DOHH2 (cell line): ENCODE measurements at regions not wholly inside any gene's neighbourhood (a gene's known extent, or its start where the extent isn't known, plus 50 kb on each side); places are given as distances from the start of the nearest gene placed in this dataset.

Experiments used
- H3F3A ChIP-seq: fragments of 200-600 bp; sonication (generic), shearing (Covaris generic); 2 replicates; pipeline ENCODE4 v1.6.0; 2016; ENCODE audit warnings: antibody characterized with exemption, mild to moderate bottlenecking; ENCODE audit not compliant: control insufficient read depth, insufficient read depth
- H3K27ac ChIP-seq: fragments of 200-600 bp; sonication (generic); 2 replicates; pipeline ENCODE4 v1.5.1; 2014; ENCODE audit warnings: low read depth, mild to moderate bottlenecking, low read length, moderate library complexity
- H3K27me3 ChIP-seq: fragments of 200-600 bp; sonication (generic); 2 replicates; pipeline ENCODE4 v1.6.1; 2014; ENCODE audit warnings: mild to moderate bottlenecking, low read length, mixed read lengths; ENCODE audit not compliant: control insufficient read depth
- H3K36me3 ChIP-seq: fragments of 200-600 bp; sonication (generic); 2 replicates; pipeline ENCODE4 v1.6.1; 2014; ENCODE audit warnings: mild to moderate bottlenecking, low read length, moderate library complexity, mixed read lengths; ENCODE audit not compliant: control insufficient read depth
- H3K4me1 ChIP-seq: fragments of 200-600 bp; sonication (generic); 2 replicates; pipeline ENCODE4 v1.6.1; 2014; ENCODE audit warnings: mild to moderate bottlenecking, low read length, mixed read lengths; ENCODE audit not compliant: control insufficient read depth
- H3K4me2 ChIP-seq: fragments of 200-600 bp; sonication (generic); 2 replicates; pipeline ENCODE4 v1.6.0; 2014; ENCODE audit warnings: mild to moderate bottlenecking, low read length, moderate library complexity
- H3K4me3 ChIP-seq: fragments of 200-600 bp; sonication (generic); 2 replicates; pipeline ENCODE4 v1.5.1; 2014; ENCODE audit warnings: mild to moderate bottlenecking, low read length, mixed read lengths
- H3K79me2 ChIP-seq: fragments of 200-600 bp; sonication (generic); 2 replicates; pipeline ENCODE4 v1.6.1; 2014; ENCODE audit warnings: mild to moderate bottlenecking, low read length, mixed read lengths; ENCODE audit not compliant: control insufficient read depth
- H3K9me2 ChIP-seq: fragments of 200-600 bp; sonication (generic); replicated peaks from 2 replicates; pipeline ENCODE4 v1.6.1; 2014; ENCODE audit warnings: mild to moderate bottlenecking, low read length, mixed read lengths; ENCODE audit not compliant: control insufficient read depth
- H3K9me3 ChIP-seq: fragments of 200-600 bp; sonication (generic); 2 replicates; pipeline ENCODE4 v1.6.1; 2014; ENCODE audit warnings: antibody characterized with exemption, low read length, mixed read lengths; ENCODE audit not compliant: control insufficient read depth, insufficient read depth
- H4K20me1 ChIP-seq: fragments of 200-600 bp; sonication (generic); 2 replicates; pipeline ENCODE4 v1.6.0; 2014; ENCODE audit warnings: low read depth, mild to moderate bottlenecking, antibody characterized with exemption, low read length, moderate library complexity; ENCODE audit not compliant: control insufficient read depth, insufficient read depth
- CTCF ChIP-seq: fragments of 200-600 bp; sonication (generic); IDR thresholded peaks from one replicate; pipeline ENCODE4 v1.5.1; 2014; ENCODE audit warnings: antibody characterized with exemption, mild to moderate bottlenecking, low read depth, low read length; ENCODE audit not compliant: poor library complexity, severe bottlenecking
- EZH2phosphoT487 ChIP-seq: fragments of 200-600 bp; sonication (generic); IDR thresholded peaks from 2 replicates; pipeline ENCODE4 v1.6.1; 2017; ENCODE audit warnings: borderline replicate concordance, mild to moderate bottlenecking, antibody characterized with exemption, low read length, moderate library complexity, mixed read lengths

- no peaks in the 10 kb centered on the region for H3K9me3 ChIP-seq
- TF ChIP-seq CTCF, result no peak
- no peak for TF ChIP-seq EZH2phosphoT487
- no peaks in the 10 kb centered on the region for H3K27me3 ChIP-seq
- H3K4me1 ChIP-seq, result no peaks in the 10 kb centered on the region
- H3K36me3 ChIP-seq, result no peaks in the 10 kb centered on the region
- no peaks in the 10 kb centered on the region for H3F3A ChIP-seq
- H3K4me3 ChIP-seq, result no peak overlapping the region
- H4K20me1 ChIP-seq, result no peaks in the 10 kb centered on the region
- no peaks in the 10 kb centered on the region for H3K9me2 ChIP-seq
- H3K79me2 ChIP-seq, result no peaks in the 10 kb centered on the region
- no peak overlapping the region for H3K4me2 ChIP-seq
- H3K27ac ChIP-seq, result no peak overlapping the region
Observed at GRCh38 chr10:109534193-109534592, 389.1 kb downstream of the XPNPEP1 start.

DNA sequence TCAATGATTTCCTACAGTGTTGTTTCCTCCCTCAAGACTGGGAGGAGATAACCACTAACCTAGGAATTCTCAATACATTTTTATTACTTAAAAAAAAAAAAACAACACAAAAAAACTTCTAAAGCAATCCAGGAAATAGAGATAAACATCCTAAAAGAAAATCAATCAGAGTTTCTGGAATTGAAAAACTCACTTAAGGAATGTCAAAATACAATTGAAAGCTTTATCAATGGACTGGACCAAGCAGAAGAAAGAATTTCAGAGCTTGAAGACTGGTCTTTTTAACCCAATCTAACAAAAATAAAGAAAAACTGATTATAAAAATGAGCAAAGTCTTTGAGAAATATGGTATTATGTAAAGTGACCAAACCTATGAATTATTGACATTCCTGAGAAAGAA, 394.1 kb downstream of the XPNPEP1 start:
- Histone ChIP-seq H3K9me3 (no peaks in the 10 kb centered on the region; the same call in 1 of the 2 replicates), H3F3A (no peaks in the 10 kb centered on the region), H3K79me2 (no peaks in the 10 kb centered on the region), H3K4me1 (no peaks in the 10 kb centered on the region), H3K4me3 (no peak overlapping the region), H3K4me2 (no peak overlapping the region), H3K9me2 (no peaks in the 10 kb centered on the region), H3K27ac (no peak overlapping the region), H3K27me3 (no peaks in the 10 kb centered on the region), H3K36me3 (no peaks in the 10 kb centered on the region), H4K20me1 (no peaks in the 10 kb centered on the region)
- TF ChIP-seq CTCF (no peak), EZH2phosphoT487 (no peak)

- Histone ChIP-seq H3K4me2 (no peak overlapping the region), H3K36me3 (no peaks in the 10 kb centered on the region), H3K79me2 (no peaks in the 10 kb centered on the region), H3K27ac (no peak overlapping the region), H3K4me1 (no peaks in the 10 kb centered on the region), H3K9me2 (no peaks in the 10 kb centered on the region), H4K20me1 (no peaks in the 10 kb centered on the region), H3K9me3 (no peaks in the 10 kb centered on the region), H3K4me3 (no peak overlapping the region), H3K27me3 (no peaks in the 10 kb centered on the region), H3F3A (no peaks in the 10 kb centered on the region)
- TF ChIP-seq CTCF (no peak), EZH2phosphoT487 (no peak)
Observed at GRCh38 chr10:109517748-109518147, 405.6 kb downstream of the XPNPEP1 start.

- no peaks in the 10 kb centered on the region for H3K36me3 ChIP-seq
- H3K9me3 ChIP-seq, result no peaks in the 10 kb centered on the region
- no peak overlapping the region for H3K4me2 ChIP-seq
- TF ChIP-seq CTCF, result no peak
- no peak for TF ChIP-seq EZH2phosphoT487
- no peaks in the 10 kb centered on the region for H3K79me2 ChIP-seq
- H4K20me1 ChIP-seq, result no peaks in the 10 kb centered on the region
- no peak overlapping the region for H3K27ac ChIP-seq
- H3K4me1 ChIP-seq, result no peaks in the 10 kb centered on the region
- no peaks in the 10 kb centered on the region for H3F3A ChIP-seq
- no peak overlapping the region for H3K4me3 ChIP-seq
- no peaks in the 10 kb centered on the region for H3K9me2 ChIP-seq
- no peaks in the 10 kb centered on the region for H3K27me3 ChIP-seq
Observed at GRCh38 chr10:109504401-109504800, 418.9 kb downstream of the XPNPEP1 start.
